Islet precursor cell (in vitro differentiated cells): ENCODE measurements at regions not wholly inside any gene's neighbourhood (a gene's known extent, or its start where the extent isn't known, plus 50 kb on each side); places are given as distances from the start of the nearest gene placed in this dataset.
"Not testable (repeated sequence)": the region's sequence is repeated elsewhere in the genome, so short reads cannot be mapped to it uniquely, and the experiment has no call there.

Experiments
- DNase-seq: peaks from one replicate; pipeline ENCODE4 v3.0.0-alpha.2; 2018

GRCh38 chr12:126042286-126042685 lies 977.1 kb downstream of the AACS start:
- no peak for DNase-seq

DNA sequence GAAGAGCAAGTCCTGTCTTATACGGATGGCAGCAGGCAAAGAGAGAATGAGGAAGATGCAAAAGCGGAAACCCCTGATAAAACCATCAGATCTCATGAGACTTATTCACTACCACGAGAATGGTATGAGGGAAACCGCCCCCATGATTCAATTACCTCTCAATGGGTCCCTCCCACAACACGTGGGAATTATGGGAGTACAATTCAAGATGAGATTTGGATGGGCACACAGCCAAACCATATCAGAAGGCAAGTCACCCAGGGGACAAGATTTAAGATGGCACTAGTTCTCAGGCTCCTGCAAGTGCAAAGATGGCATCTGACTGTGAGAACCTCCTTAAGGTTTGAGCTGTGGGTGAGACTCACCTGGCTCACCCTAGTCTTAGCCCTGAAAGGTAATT lies 984.3 kb downstream of the AACS start:
- not testable (repeated sequence) for DNase-seq

GRCh38 chr12:126051611-126052107 lies 986.4 kb downstream of the AACS start:
- DNase-seq: no peak

DNA sequence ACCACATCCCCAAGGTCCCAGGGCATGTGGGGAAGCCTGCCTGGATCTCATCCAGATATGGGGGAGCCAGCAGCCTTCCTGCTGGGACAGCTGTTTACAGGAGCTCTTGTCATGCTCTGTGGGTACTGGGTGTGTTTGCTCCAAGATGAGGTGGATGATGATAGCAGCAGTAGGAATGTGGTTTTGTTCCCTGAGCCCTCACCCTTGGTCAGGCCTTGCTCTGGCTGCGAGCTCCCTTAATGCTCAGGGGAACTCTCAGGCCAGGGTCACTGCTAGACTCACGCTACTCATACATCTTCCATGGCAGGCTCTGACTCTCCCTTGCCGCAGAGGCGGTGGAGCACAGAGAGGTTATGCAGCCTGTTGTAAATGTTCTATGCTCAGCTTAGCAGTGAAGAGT lies 990.3 kb downstream of the AACS start:
- DNase-seq: no peak

- DNase-seq: no peak
Measured at GRCh38 chr12:126061777-126062176, 996.5 kb downstream of the AACS start.

- DNase-seq: no peak
Measured at GRCh38 chr12:126064028-126064427, 998.8 kb downstream of the AACS start.

DNA sequence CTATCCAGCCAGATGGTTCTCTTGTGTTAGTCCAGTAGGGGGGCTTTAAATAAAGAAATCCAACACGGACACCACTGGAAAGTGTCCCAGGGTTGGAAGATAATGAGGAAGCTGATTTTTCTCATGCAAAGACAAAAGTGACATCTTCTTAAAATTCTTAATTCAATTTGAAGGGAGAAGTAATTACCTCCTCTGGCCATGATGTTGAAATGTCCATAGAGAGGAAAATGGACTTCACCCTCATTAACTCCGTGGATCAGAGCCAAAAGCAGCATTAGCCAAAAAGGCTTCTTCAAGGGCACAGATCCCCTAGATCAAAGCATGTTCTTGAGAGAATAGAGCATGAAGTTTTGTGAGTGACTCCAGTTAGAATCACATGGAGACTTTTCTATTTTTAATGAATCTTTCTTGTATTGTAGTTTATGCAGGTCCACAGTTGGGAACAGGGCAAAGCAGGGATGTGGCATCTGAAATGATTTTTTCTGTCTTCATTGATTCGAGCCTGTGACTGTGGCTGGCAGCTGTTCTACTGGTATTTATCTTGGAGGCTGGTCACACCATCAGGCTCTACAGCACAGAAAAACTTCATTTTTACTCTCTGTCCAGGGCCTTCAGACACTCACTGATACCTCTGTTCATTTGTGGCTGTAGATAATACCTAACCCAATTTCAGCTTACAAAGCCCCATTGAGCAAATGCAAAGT lies 1002.5 kb downstream of the AACS start:
- DNase-seq: no peak

DNA sequence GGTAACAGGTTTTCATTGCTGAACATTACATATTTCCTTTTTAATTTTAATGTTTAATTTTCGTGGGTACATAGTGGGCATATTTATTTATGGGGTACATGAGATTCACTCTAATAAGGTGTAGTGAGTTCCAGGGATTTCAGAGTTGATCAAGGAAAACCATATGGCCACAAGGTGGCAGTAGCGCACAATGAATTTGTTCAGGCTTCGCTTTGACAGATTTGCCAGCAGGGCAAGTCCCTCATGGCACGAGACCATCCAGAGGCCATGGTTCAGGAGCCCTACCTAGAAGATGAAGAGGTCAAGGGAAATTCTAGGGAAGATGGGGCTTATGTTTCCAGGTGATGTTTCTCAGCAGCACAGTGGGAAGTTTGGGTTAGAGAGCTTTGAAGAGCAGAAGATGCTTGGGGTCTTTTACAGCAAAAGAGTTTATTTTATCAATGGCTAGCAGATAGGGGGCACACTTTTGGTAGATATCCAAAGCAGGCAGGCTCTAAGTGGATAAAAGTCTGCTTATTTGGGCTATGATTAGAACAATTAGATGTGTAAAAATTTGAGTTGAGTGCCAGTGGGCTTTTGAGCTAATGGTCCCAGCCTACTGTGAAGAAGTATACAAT lies 1004.4 kb downstream of the AACS start:
- peak; percentile 80 for DNase-seq

DNA sequence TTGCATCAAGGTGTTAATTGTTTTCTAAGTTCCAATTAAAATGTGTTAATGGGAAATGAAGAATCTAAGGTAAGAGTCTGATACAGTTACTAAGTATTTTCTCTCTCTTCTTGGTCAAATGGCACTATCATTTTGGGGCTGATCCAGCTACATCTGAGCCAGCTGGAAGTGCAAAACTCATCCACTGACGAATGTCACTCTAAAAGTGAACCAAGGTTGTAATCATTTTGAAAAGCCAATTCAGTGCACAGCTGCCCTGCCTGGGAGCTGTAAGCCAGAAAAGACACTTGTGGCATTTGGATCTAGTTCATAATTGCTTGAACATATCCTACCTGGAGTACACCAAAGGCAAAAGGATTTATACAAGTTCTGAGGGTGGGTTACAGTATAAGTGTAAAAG lies 1011.3 kb downstream of the AACS start:
- no peak for DNase-seq

GRCh38 chr12:126083926-126084325 lies 1018.7 kb downstream of the AACS start:
- no peak for DNase-seq

GRCh38 chr12:126084480-126084879 lies 1019.2 kb downstream of the AACS start:
- no peak for DNase-seq

- no peak for DNase-seq
Measured at GRCh38 chr12:126086242-126086641, 1021.0 kb downstream of the AACS start.

- no peak for DNase-seq
Measured at GRCh38 chr12:126087692-126088091, 1022.5 kb downstream of the AACS start.

GRCh38 chr12:126093908-126094307 lies 1028.7 kb downstream of the AACS start:
- DNase-seq: peak; percentile 67

DNA sequence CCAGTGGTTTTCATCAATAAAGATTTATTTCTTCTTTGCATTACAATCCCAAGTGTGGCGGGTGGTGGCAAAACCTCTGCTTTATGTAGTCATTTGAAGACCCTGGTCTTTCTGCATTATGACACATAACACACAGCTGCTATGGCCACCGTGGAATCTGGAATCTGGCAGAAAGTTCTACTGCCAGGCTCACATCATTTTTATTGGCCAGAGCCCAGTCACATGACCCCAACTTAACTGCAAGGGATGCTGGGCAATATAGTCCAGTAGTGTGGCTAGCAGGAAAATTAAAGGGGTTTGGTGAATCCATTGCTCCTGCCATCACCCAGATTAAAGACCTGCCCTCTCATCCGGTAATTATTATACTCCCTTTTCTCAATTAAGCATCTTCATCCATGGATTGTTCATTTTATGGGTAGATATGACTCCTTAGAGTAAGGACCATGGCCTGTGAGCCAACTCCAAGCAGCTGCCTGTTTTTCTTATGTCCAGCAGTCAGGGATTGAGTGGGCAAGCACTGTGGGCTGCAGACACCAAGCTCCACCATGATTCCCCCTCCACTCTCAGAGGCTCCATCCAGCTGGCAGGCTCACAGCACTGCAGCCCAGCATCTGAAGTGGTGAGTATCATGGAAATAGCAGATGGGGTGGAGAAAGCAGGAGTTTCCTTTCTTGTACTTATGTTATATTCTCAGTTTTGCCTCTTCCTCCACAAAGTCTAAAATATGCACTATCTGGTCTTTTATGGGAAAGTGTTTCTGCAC lies 1030.7 kb downstream of the AACS start:
- DNase-seq: no peak

GRCh38 chr12:126106706-126107105 lies 1041.5 kb downstream of the AACS start:
- DNase-seq: no peak

DNA sequence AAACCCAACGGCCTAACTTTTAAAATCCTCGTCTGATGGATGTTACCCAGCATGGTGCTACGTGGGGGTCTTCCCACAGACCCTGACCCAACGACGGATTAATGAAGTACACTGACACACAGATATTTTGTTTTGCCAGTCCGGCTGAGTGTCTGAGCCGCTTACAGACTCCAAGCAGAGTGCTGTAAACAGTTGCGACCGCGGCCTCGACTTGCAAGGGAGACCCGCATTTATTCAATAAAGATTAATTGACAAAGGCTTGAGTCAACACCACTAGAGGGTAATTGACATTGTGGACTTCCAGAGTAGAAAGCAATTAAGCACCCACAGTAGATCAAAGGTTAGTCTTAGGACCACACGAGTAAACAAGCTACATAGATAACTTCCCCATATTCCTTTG lies 1042.4 kb downstream of the AACS start:
- no peak for DNase-seq

- no peak for DNase-seq
Measured at GRCh38 chr12:126108247-126108646, 1043.0 kb downstream of the AACS start.

DNA sequence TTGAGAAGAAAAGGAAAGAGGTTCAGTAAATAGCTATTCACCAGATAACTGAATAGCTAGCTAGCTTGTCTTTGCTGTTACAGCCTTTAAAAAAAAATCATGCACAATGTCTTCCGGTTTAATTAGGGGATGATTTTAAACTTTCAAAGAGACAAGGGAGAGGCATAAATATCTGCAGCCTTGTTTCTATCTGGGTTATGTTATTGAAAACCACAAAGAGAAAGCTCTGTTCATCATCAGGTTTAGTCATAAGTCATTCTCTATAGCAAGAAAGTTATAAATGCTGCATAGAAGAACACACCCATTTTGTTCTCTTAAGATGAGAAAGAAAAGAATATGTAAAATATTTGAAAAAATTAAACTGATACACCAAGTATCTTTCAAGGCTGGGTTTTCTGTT lies 1046.9 kb downstream of the AACS start:
- DNase-seq: no peak

- DNase-seq: no peak
Measured at GRCh38 chr12:126112849-126113248, 1047.6 kb downstream of the AACS start.

GRCh38 chr12:126114441-126114840 lies 1049.2 kb downstream of the AACS start:
- DNase-seq: no peak

- DNase-seq: no peak
Measured at GRCh38 chr12:126117502-126117901, 1052.3 kb downstream of the AACS start.

- DNase-seq: no peak
Measured at GRCh38 chr12:126139355-126139754, 1074.1 kb downstream of the AACS start.

DNA sequence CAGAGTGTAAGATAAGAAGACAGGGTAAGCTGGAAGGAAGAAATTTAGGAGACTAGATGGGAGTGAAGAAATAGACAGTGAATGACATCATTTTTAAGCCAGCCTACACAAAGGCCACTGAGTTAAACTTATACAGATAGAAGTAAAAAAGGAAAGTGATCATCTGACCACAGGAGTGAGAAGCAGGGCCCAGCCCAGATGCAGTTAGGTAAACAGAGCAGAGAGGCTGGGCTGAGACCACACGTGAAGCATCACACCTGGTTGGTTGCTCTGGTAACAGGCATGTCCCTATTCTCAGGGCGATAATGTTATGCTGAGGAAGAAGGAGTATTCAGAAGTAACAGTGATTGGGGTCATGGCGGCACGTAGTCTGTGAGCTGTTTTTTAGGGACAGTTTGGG lies 1079.4 kb downstream of the AACS start:
- no peak for DNase-seq
